ENCODE measurements at regions not wholly inside any gene's neighbourhood (a gene's known extent, or its start where the extent isn't known, plus 50 kb on each side); places are given as distances from the start of the nearest gene placed in this dataset.

DNA sequence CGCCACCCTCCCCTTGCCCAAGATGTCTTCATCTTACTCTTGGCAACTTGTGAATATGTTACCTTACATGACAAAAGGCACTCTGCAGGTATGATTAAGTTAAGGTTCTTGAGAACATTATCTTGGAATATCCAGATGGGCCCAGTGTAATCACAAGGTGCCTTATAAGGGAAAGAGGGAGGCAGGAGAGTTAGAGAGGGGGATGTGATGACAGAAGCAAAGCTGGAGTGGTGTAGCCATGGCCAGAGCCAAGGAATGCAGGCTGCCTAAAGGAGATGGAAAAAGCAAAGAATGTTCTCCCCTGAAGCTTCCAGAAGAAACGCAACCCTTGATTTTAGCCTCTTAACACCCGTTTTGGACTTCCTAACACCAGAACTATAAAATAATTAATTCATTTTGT is 318.0 kb downstream of the C7orf25 start:
- no peak overlapping the region for H3K4me3 ChIP-seq (ENCODE audit: low read depth, low read length)
- no peaks in the 10 kb centered on the region for H3K27me3 ChIP-seq (ENCODE audit: control insufficient read depth, insufficient read depth, low read length)
- TF ChIP-seq, protein P1, sequence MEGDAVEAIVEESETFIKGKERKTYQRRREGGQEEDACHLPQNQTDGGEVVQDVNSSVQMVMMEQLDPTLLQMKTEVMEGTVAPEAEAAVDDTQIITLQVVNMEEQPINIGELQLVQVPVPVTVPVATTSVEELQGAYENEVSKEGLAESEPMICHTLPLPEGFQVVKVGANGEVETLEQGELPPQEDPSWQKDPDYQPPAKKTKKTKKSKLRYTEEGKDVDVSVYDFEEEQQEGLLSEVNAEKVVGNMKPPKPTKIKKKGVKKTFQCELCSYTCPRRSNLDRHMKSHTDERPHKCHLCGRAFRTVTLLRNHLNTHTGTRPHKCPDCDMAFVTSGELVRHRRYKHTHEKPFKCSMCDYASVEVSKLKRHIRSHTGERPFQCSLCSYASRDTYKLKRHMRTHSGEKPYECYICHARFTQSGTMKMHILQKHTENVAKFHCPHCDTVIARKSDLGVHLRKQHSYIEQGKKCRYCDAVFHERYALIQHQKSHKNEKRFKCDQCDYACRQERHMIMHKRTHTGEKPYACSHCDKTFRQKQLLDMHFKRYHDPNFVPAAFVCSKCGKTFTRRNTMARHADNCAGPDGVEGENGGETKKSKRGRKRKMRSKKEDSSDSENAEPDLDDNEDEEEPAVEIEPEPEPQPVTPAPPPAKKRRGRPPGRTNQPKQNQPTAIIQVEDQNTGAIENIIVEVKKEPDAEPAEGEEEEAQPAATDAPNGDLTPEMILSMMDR (IDR thresholded peaks at IDR 0.05; ENCODE audit: insufficient read depth, low read depth, low read length): no peak
- no peak for DNase-seq (ENCODE audit: low read depth)
- no peaks in the 10 kb centered on the region for H3K36me3 ChIP-seq (ENCODE audit: control insufficient read depth, insufficient read depth, low read length)
- POLR2A ChIA-PET: no interaction called here
- CTCF ChIA-PET: no interaction called here

DNA sequence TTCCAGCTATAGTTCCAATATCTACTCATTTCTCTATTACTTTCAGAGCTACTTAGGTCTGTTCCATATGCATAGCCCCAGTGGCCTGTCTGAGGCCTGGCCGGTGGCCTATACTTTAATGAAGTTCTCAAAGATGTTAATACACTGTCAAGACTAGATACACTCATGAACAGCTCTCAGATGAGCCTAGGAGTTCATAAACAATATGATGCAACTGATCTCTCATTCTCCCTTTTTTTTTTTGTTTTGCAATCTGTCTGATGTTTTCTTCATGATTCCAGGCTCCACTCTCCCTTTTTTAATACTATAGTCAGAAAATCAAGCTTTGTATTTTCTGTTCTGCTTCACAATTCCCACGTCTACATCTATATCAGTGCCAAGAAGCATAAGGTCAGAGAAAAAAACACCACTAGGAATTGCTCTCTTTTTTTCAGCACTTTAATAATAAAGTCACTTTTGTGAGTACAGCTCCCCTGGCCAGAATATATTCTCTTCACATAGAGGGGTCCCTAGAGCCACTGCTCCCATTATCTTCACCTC is 321.0 kb downstream of the C7orf25 start:
- CTCF ChIA-PET: interaction anchor here (0.7 to 1.5 kb wide), 3 partner anchors 28 to 650 kb away, joined by 3 to 4 read pairs (median 3); no protein-coding TSS in a partner anchor
- no peak for DNase-seq (ENCODE audit: low read depth)
- Histone ChIP-seq H3K27me3 (ENCODE audit: control insufficient read depth, insufficient read depth, low read length) (no peaks in the 10 kb centered on the region), H3K36me3 (ENCODE audit: control insufficient read depth, insufficient read depth, low read length) (no peaks in the 10 kb centered on the region), H3K4me3 (ENCODE audit: low read depth, low read length) (no peak overlapping the region)
- TF ChIP-seq, protein P1 (IDR thresholded peaks at IDR 0.05; ENCODE audit: insufficient read depth, low read depth, low read length): no peak
- POLR2A ChIA-PET: no interaction called here

DNA sequence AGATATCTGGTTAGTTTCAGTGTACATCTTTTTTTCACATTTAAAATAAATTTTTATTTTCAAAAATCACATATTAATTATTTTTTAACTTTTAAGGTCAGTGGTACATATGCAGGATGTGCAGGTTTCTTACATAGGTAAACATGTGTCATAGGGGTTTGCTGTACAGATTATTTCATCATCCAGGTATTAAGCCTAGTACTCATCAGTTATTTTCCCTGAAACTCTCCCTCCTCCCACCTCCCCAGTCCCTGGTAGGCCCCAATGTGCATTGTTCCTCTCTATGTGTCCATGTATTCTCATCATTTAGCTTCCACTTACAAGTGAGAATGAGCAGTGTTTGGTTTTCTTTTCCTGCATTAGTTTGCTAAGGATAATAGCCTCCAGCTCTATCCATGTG is 323.0 kb downstream of the C7orf25 start:
- TF ChIP-seq, protein P1 (IDR thresholded peaks at IDR 0.05; ENCODE audit: insufficient read depth, low read depth, low read length): no peak
- H3K4me3 ChIP-seq (ENCODE audit: low read depth, low read length): no peak overlapping the region
- CTCF ChIA-PET: interaction anchor here (1.5 kb wide), 1 partner anchor 11 kb away, joined by 3 read pairs; no protein-coding TSS in a partner anchor
- POLR2A ChIA-PET: no interaction called here
- H3K27me3 ChIP-seq (ENCODE audit: control insufficient read depth, insufficient read depth, low read length): no peaks in the 10 kb centered on the region
- no peaks in the 10 kb centered on the region for H3K36me3 ChIP-seq (ENCODE audit: control insufficient read depth, insufficient read depth, low read length)
- DNase-seq (ENCODE audit: low read depth): no peak

DNA sequence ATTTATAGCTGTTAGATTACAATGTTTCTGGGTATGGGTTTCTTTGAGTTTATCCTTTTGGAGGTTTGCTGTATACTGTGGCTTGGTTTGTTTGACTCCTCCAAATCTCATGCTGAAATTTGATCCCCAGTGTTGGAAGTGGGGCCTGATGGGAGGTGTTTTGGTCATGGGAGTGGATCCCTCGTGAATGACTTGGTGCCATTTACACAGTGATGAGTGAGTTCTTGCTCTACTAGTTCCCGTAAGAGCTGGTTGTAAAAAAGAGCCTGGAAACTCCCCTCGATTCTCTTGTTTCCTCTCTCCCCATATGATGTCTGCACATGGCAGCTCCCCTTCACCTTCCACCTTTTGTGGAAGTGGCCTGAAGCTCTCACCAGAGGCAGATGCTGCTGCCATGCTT is 324.1 kb downstream of the C7orf25 start:
- POLR2A ChIA-PET: no interaction called here
- no peak overlapping the region for H3K4me3 ChIP-seq (ENCODE audit: low read depth, low read length)
- TF ChIP-seq, protein P1 (IDR thresholded peaks at IDR 0.05; ENCODE audit: insufficient read depth, low read depth, low read length): no peak
- H3K36me3 ChIP-seq (ENCODE audit: control insufficient read depth, insufficient read depth, low read length): no peaks in the 10 kb centered on the region
- DNase-seq (ENCODE audit: low read depth): no peak
- no peaks in the 10 kb centered on the region for H3K27me3 ChIP-seq (ENCODE audit: control insufficient read depth, insufficient read depth, low read length)
- CTCF ChIA-PET: interaction anchor here (1.5 kb wide), 1 partner anchor 10 kb away, joined by 3 read pairs; no protein-coding TSS in a partner anchor

DNA sequence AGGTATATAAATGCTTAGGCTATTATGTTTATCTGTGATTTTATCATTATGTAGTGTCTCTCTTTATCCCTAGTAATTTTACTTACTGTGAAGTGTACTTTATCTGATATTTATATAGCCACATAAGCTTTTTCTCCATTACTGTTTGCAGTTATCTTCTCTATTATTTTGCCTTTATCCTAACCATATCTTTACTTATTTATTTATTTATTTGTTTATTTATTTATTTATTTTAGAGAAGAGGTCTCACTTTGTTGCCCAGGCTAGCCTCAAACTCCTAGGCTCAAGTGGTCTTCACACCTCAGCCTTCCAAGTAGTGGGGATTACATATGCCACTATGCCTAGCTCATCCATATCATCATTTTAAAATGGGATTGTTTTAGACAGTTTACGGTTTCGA is 331.8 kb downstream of the C7orf25 start:
- ChIA-PET POLR2A (no interaction called here), CTCF (no interaction called here)
- Histone ChIP-seq H3K4me3 (ENCODE audit: low read depth, low read length) (no peak overlapping the region), H3K27me3 (ENCODE audit: control insufficient read depth, insufficient read depth, low read length) (no peaks in the 10 kb centered on the region; the same call in 1 of the 2 replicates), H3K36me3 (ENCODE audit: control insufficient read depth, insufficient read depth, low read length) (no peaks in the 10 kb centered on the region)
- TF ChIP-seq, protein P1 (IDR thresholded peaks at IDR 0.05; ENCODE audit: insufficient read depth, low read depth, low read length): no peak
- no peak for DNase-seq (ENCODE audit: low read depth)

All from BJ (cell line).